HEK293T (cell line): ENCODE measurements at regions not wholly inside any gene's neighbourhood (a gene's known extent, or its start where the extent isn't known, plus 50 kb on each side); places are given as distances from the start of the nearest gene placed in this dataset.

ENCODE experiments used
- BHLHE40 ChIP-seq: fragments of 450-650 bp; IDR thresholded peaks from 2 replicates; pipeline ENCODE4 v1.6.1; 2016; ENCODE audit warnings: mild to moderate bottlenecking, moderate library complexity, borderline replicate concordance
- ELF4 ChIP-seq: fragments of 450-650 bp; IDR thresholded peaks from 2 replicates; pipeline ENCODE4 v1.6.1; 2017; ENCODE audit warnings: antibody characterized with exemption
- FOXA1 ChIP-seq: fragments of 450-650 bp; IDR thresholded peaks from 2 replicates; pipeline ENCODE4 v1.6.1; 2016; ENCODE audit warnings: mild to moderate bottlenecking
- FOXK2 ChIP-seq: fragments of 450-650 bp; IDR thresholded peaks from 2 replicates; pipeline ENCODE4 v1.6.1; 2016; ENCODE audit warnings: mild to moderate bottlenecking
- FOXM1 ChIP-seq: fragments of 450-650 bp; IDR thresholded peaks from 2 replicates; pipeline ENCODE4 v1.6.1; 2017; ENCODE audit warnings: mild to moderate bottlenecking, borderline replicate concordance
- HDGF ChIP-seq: fragments of 450-650 bp; IDR thresholded peaks from 2 replicates; pipeline ENCODE4 v1.6.1; 2017; ENCODE audit warnings: antibody characterized with exemption, borderline replicate concordance
- L3MBTL2 ChIP-seq: fragments of 450-650 bp; conservative IDR thresholded peaks from 2 replicates; pipeline ENCODE4 v1.6.1; 2016; ENCODE audit warnings: mild to moderate bottlenecking
- LEF1 ChIP-seq: fragments of 450-650 bp; IDR thresholded peaks from 2 replicates; pipeline ENCODE4 v1.6.1; 2017; ENCODE audit warnings: mild to moderate bottlenecking, borderline replicate concordance
- NFRKB ChIP-seq: fragments of 450-650 bp; IDR thresholded peaks from 2 replicates; pipeline ENCODE4 v1.6.1; 2016; ENCODE audit warnings: mild to moderate bottlenecking, moderate library complexity
- SP1 ChIP-seq: fragments of 450-650 bp; IDR thresholded peaks from 2 replicates; pipeline ENCODE4 v1.6.1; 2017
- SUZ12 ChIP-seq: fragments of 450-650 bp; IDR thresholded peaks from 2 replicates; pipeline ENCODE4 v1.6.1; 2016; ENCODE audit warnings: mild to moderate bottlenecking
- ZNF384 ChIP-seq: fragments of 450-650 bp; IDR thresholded peaks from 2 replicates; pipeline ENCODE4 v1.6.1; 2016
- TF ChIP-seq, protein P1 (sequence below): fragments of 450-650 bp; IDR thresholded peaks from 2 replicates; pipeline ENCODE4 v1.6.1; 2016

- TF ChIP-seq SP1 (no peak), SUZ12 (no peak), FOXK2 (no peak), BHLHE40 (no peak), ELF4 (no peak), FOXA1 (no peak), HDGF (no peak), ZNF384 (no peak), LEF1 (no peak), NFRKB (no peak), L3MBTL2 (no peak), FOXM1 (no peak)
- TF ChIP-seq, protein P1, sequence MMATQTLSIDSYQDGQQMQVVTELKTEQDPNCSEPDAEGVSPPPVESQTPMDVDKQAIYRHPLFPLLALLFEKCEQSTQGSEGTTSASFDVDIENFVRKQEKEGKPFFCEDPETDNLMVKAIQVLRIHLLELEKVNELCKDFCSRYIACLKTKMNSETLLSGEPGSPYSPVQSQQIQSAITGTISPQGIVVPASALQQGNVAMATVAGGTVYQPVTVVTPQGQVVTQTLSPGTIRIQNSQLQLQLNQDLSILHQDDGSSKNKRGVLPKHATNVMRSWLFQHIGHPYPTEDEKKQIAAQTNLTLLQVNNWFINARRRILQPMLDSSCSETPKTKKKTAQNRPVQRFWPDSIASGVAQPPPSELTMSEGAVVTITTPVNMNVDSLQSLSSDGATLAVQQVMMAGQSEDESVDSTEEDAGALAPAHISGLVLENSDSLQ, result no peak
Observed at GRCh38 chr12:77345336-77345735, 280.0 kb upstream of the E2F7 start.
